Fibroblast of lung (primary cell): ENCODE measurements at regions not wholly inside any gene's neighbourhood (a gene's known extent, or its start where the extent isn't known, plus 50 kb on each side); places are given as distances from the start of the nearest gene placed in this dataset.

Experiments
- DNase-seq, 2 donors: peaks; one replicate each; pipeline versions ENCODE4 v3.0.0 to v3.0.0-alpha.2; 2010; ENCODE audit warnings: low read depth in 2 of 2
- H2AFZ ChIP-seq: 2 replicates; pipeline ENCODE4 v1.5.1; 2012; ENCODE audit warnings: low read length, control low read depth, inconsistent platforms
- H3K27ac ChIP-seq: 2 replicates; pipeline ENCODE4 v1.5.1; 2011; ENCODE audit warnings: low read length, control low read depth; ENCODE audit not compliant: insufficient read depth
- H3K27me3 ChIP-seq: 2 replicates; pipeline ENCODE4 v1.5.1; 2011; ENCODE audit warnings: mild to moderate bottlenecking, low read length; ENCODE audit not compliant: control insufficient read depth, insufficient read depth
- H3K36me3 ChIP-seq: 2 replicates; pipeline ENCODE4 v1.5.1; 2011; ENCODE audit warnings: low read length; ENCODE audit not compliant: control insufficient read depth, insufficient read depth
- H3K4me1 ChIP-seq: 2 replicates; pipeline ENCODE4 v1.5.1; 2011; ENCODE audit warnings: low read length; ENCODE audit not compliant: control insufficient read depth, insufficient read depth; ENCODE audit errors: extremely low read depth
- H3K4me2 ChIP-seq: 2 replicates; pipeline ENCODE4 v1.5.1; 2011; ENCODE audit warnings: low read length, control low read depth; ENCODE audit not compliant: insufficient read depth; ENCODE audit errors: extremely low read depth
- H3K4me3 ChIP-seq, 4 experiments: fragments of 200-600 bp in 1 of 4; sonication (generic) in 1 of 4; replicated peaks in 1 of 4; 2 replicates each; pipeline ENCODE4 v1.5.1; 2011 to 2016; ENCODE audit warnings: low read length in 4 of 4, low read depth in 3 of 4, mild to moderate bottlenecking in 3 of 4, control low read depth in 2 of 4, inconsistent platforms in 1 of 4, mixed read lengths in 1 of 4; ENCODE audit not compliant: insufficient read depth in 1 of 4; ENCODE audit errors: control extremely low read depth in 1 of 4
- H3K79me2 ChIP-seq: 2 replicates; pipeline ENCODE4 v1.5.1; 2012; ENCODE audit warnings: mild to moderate bottlenecking, low read length, inconsistent platforms; ENCODE audit not compliant: control insufficient read depth, insufficient read depth
- H3K9ac ChIP-seq: 2 replicates; pipeline ENCODE4 v1.5.1; 2011; ENCODE audit warnings: mild to moderate bottlenecking, low read length, control low read depth; ENCODE audit not compliant: insufficient read depth
- H3K9me3 ChIP-seq: 2 replicates; pipeline ENCODE4 v1.5.1; 2012; ENCODE audit warnings: low read depth, low read length; ENCODE audit not compliant: control insufficient read depth, insufficient read depth
- H4K20me1 ChIP-seq: 2 replicates; pipeline ENCODE4 v1.5.1; 2011; ENCODE audit warnings: low read length; ENCODE audit not compliant: control insufficient read depth, insufficient read depth; ENCODE audit errors: extremely low read depth
- EZH2 ChIP-seq: IDR thresholded peaks from 2 replicates; pipeline ENCODE4 v1.5.1; 2012; ENCODE audit warnings: low read length, control low read depth, mild to moderate bottlenecking; ENCODE audit errors: missing control alignments
- TF ChIP-seq, protein P1 (sequence below), 2 donors: IDR thresholded peaks in 1 of 2; conservative IDR thresholded peaks in 1 of 2; 1 replicate in 1 of 2; 2 replicates in 1 of 2; pipeline ENCODE4 v1.5.1; 2011 to 2012; ENCODE audit warnings: low read length in 2 of 2, control low read depth in 1 of 2, inconsistent platforms in 1 of 2, low read depth in 1 of 2, mild to moderate bottlenecking in 1 of 2

DNA sequence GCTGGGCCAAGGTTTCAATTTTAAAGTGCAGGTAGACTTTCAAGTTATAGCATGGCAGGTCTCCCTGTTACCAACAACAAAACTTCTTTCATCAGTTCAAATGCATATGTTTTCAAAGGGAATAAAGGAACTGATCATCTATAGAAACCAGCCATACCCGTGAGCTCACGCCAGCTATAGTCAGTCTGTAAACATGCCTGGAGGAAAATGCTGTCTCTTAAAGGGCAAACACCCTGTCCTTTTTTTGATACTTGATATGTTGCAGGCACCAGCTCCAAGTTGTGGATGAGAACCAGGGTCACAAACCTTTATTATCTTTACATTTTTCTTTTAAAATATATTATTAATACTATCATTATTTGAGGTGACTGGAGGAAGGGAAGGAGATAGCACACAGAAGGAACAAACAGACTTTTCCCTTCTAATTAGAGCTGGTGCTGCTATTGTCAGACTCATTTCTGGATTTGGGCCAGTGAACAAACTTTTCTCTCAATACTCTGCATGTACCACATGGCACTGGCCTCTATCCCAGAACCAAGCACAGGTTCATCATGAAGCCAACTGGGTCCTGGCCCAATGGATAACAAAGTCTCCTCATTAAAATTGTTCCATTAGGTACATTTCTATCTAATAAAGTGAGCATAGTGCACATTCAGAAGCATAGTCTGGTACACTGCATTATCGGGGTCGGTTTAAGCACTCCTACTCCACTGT, 1102.4 kb downstream of the SORCS3 start:
- Histone ChIP-seq H3K9ac (no peak overlapping the region), H3K27me3 (no peaks in the 10 kb centered on the region), H3K9me3 (no peaks in the 10 kb centered on the region), H3K4me3 (no peak overlapping the region), H4K20me1 (no peaks in the 10 kb centered on the region), H3K27ac (no peak overlapping the region), H3K4me1 (no peaks in the 10 kb centered on the region), H3K36me3 (no peaks in the 10 kb centered on the region), H2AFZ (no peak overlapping the region), H3K4me2 (no peak overlapping the region), H3K79me2 (no peaks in the 10 kb centered on the region)
- no peak for DNase-seq
- no peak for TF ChIP-seq EZH2
- TF ChIP-seq, protein P1, sequence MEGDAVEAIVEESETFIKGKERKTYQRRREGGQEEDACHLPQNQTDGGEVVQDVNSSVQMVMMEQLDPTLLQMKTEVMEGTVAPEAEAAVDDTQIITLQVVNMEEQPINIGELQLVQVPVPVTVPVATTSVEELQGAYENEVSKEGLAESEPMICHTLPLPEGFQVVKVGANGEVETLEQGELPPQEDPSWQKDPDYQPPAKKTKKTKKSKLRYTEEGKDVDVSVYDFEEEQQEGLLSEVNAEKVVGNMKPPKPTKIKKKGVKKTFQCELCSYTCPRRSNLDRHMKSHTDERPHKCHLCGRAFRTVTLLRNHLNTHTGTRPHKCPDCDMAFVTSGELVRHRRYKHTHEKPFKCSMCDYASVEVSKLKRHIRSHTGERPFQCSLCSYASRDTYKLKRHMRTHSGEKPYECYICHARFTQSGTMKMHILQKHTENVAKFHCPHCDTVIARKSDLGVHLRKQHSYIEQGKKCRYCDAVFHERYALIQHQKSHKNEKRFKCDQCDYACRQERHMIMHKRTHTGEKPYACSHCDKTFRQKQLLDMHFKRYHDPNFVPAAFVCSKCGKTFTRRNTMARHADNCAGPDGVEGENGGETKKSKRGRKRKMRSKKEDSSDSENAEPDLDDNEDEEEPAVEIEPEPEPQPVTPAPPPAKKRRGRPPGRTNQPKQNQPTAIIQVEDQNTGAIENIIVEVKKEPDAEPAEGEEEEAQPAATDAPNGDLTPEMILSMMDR (conservative IDR thresholded peaks at IDR 0.05 in 1 of 2, IDR thresholded peaks at IDR 0.05 in 1 of 2; ENCODE audit: low read depth in 1 of 2, low read length in 2 of 2) = no peak

DNA sequence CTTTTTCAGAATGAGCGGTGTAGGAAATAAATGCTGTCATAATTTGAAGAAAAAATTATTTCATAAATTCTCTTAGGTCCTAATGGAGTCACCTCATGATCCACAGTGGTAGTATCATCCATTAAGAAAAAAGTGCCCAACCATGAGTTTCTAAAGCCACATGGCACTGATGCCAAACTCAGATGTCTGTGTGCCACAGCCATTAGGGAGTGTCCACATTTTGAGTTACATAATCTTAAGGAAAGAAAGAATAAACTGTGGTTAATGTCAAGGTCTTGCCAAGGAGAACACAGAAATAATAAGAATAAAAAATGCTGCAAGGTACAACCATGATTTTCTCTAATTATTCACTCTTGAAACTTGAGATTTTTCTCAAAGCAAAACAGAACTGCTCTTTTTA, 1101.8 kb downstream of the SORCS3 start:
- Histone ChIP-seq H2AFZ (no peak overlapping the region), H3K9me3 (no peaks in the 10 kb centered on the region), H3K79me2 (no peaks in the 10 kb centered on the region), H3K9ac (no peak overlapping the region), H3K27me3 (no peaks in the 10 kb centered on the region), H4K20me1 (no peaks in the 10 kb centered on the region), H3K4me3 (no peak overlapping the region), H3K36me3 (no peaks in the 10 kb centered on the region), H3K4me1 (no peaks in the 10 kb centered on the region), H3K4me2 (no peak overlapping the region), H3K27ac (no peak overlapping the region)
- TF ChIP-seq, protein P1 (conservative IDR thresholded peaks at IDR 0.05 in 1 of 2, IDR thresholded peaks at IDR 0.05 in 1 of 2; ENCODE audit: low read depth in 1 of 2, low read length in 2 of 2) = no peak
- DNase-seq = no peak

DNA sequence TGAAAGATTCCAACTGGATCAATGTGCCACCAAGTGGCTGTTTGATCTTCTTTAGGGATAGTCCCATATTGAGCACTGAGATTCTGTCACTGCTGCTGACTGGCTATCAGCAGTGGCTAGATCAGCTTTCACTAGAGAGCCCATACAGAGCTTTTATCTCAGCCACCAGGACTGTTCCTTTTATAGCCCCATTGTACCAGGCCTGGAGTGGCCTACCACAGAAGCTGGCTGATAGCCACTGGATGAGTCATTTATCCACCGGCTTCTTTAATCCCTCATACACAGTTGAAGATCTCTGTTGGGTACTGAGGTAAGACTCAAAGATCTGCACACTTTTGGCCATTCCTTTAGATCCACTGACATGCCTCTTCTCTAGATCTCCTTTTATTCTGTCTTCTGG, 1101.1 kb downstream of the SORCS3 start:
- Histone ChIP-seq H3K27me3 (no peaks in the 10 kb centered on the region), H3K4me2 (no peak overlapping the region), H3K79me2 (no peaks in the 10 kb centered on the region), H2AFZ (no peak overlapping the region), H3K4me3 (no peak overlapping the region), H3K36me3 (no peaks in the 10 kb centered on the region), H3K27ac (no peak overlapping the region), H3K9ac (no peak overlapping the region), H3K4me1 (no peaks in the 10 kb centered on the region), H3K9me3 (no peaks in the 10 kb centered on the region), H4K20me1 (no peaks in the 10 kb centered on the region)
- no peak for TF ChIP-seq EZH2
- TF ChIP-seq, protein P1 (conservative IDR thresholded peaks at IDR 0.05 in 1 of 2, IDR thresholded peaks at IDR 0.05 in 1 of 2; ENCODE audit: low read depth in 1 of 2, low read length in 2 of 2) = no peak
- DNase-seq = no peak
